ENCODE measurements at regions not wholly inside any gene's neighbourhood (a gene's known extent, or its start where the extent isn't known, plus 50 kb on each side); places are given as distances from the start of the nearest gene placed in this dataset.

- intact Hi-C loops (cut with micrococcal nuclease; ENCODE audit: unreplicated experiment) = loop anchor here (5.0 kb wide), 1 partner anchor 87 kb away; no protein-coding TSS in a partner anchor
- Histone ChIP-seq H3K4me3 (ENCODE audit: low read depth, low read length, poor library complexity, severe bottlenecking) (no peak overlapping the region), H3K36me3 (ENCODE audit: insufficient read depth, low read length, poor library complexity, severe bottlenecking) (no peaks in the 10 kb centered on the region), H3K27me3 (replicated peaks; ENCODE audit: insufficient read depth, low read depth, low read length, poor library complexity) (no peaks in the 10 kb centered on the region), H3K4me1 (ENCODE audit: insufficient read depth, low read length, poor library complexity, severe bottlenecking) (peaks cover 14% of the 10 kb centered on the region), H3K27ac (ENCODE audit: low read depth, low read length, poor library complexity, severe bottlenecking) (no peak overlapping the region), H3K9me3 (ENCODE audit: low read depth, low read length, poor library complexity, severe bottlenecking) (no peaks in the 10 kb centered on the region)
- CTCF ChIA-PET = no interaction called here
- TF ChIP-seq EZH2 (IDR thresholded peaks at IDR 0.05; ENCODE audit: borderline replicate concordance, low read depth, low read length, poor library complexity, severe bottlenecking) (no peak), CTCF (conservative IDR thresholded peaks at IDR 0.05; ENCODE audit: low read depth, low read length) (no peak)
- POLR2A ChIA-PET (ENCODE audit: low non-redundant PET) = no interaction called here
- BruUV-seq (replicated peaks) = no TSS peak
- no peak for DNase-seq (ENCODE audit: low spot score)
These were observed 55.2 kb upstream of the FLT1 start for GRCh38 chr13:28550091-28550490.

DNA sequence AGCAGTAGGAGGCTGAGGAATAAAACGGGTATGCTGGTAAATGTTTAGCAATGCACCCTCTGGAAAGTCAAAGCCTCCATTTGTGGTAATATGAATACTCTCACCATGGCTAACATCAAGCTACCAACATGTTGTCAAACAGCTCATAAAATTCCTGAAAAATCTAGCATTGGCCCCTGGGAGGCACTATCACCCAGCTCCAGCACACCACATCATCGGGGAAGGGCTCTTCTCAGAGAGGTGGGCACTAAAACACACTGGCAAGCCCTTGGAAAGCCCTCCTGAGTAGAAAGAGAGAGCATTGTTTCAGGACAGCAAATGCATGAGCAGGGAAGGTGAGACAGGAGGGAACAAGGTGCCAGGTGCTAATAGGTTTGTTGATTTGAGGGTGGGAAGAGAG lies 53.9 kb upstream of the FLT1 start:
- BruUV-seq (replicated peaks) = no TSS peak
- ChIA-PET CTCF (interaction anchor here (0.6 kb wide), 1 partner anchor 251 kb away, joined by 3 read pairs; no protein-coding TSS in a partner anchor), POLR2A (ENCODE audit: low non-redundant PET) (no interaction called here)
- Histone ChIP-seq H3K27me3 (replicated peaks; ENCODE audit: insufficient read depth, low read depth, low read length, poor library complexity) (no peaks in the 10 kb centered on the region), H3K9me3 (ENCODE audit: low read depth, low read length, poor library complexity, severe bottlenecking) (no peaks in the 10 kb centered on the region), H3K4me1 (ENCODE audit: insufficient read depth, low read length, poor library complexity, severe bottlenecking) (peaks cover 14% of the 10 kb centered on the region), H3K36me3 (ENCODE audit: insufficient read depth, low read length, poor library complexity, severe bottlenecking) (no peaks in the 10 kb centered on the region), H3K27ac (ENCODE audit: low read depth, low read length, poor library complexity, severe bottlenecking) (no peak overlapping the region), H3K4me3 (ENCODE audit: low read depth, low read length, poor library complexity, severe bottlenecking) (no peak overlapping the region)
- intact Hi-C loops (cut with micrococcal nuclease; ENCODE audit: unreplicated experiment) = loop anchor here (10.0 kb wide), 1 partner anchor 246 kb away; no protein-coding TSS in a partner anchor
- DNase-seq (ENCODE audit: low spot score) = peak; percentile 18
- TF ChIP-seq CTCF (conservative IDR thresholded peaks at IDR 0.05; ENCODE audit: low read depth, low read length) = peak; percentile 54
- no peak for TF ChIP-seq EZH2 (IDR thresholded peaks at IDR 0.05; ENCODE audit: borderline replicate concordance, low read depth, low read length, poor library complexity, severe bottlenecking)

GRCh38 chr13:28548468-28548867 lies 53.5 kb upstream of the FLT1 start:
- POLR2A ChIA-PET (ENCODE audit: low non-redundant PET) = no interaction called here
- no TSS peak for BruUV-seq (replicated peaks)
- CTCF ChIA-PET = interaction anchor here (0.6 kb wide), 1 partner anchor 251 kb away, joined by 3 read pairs; no protein-coding TSS in a partner anchor

More at GRCh38 chr13:28548468-28548867, 53.5 kb upstream of the FLT1 start:
- H3K27me3 ChIP-seq (replicated peaks; ENCODE audit: insufficient read depth, low read depth, low read length, poor library complexity) = no peaks in the 10 kb centered on the region
- no peak overlapping the region for H3K4me3 ChIP-seq (ENCODE audit: low read depth, low read length, poor library complexity, severe bottlenecking)
- DNase-seq (ENCODE audit: low spot score) = no peak
- H3K9me3 ChIP-seq (ENCODE audit: low read depth, low read length, poor library complexity, severe bottlenecking) = no peaks in the 10 kb centered on the region
- no peaks in the 10 kb centered on the region for H3K36me3 ChIP-seq (ENCODE audit: insufficient read depth, low read length, poor library complexity, severe bottlenecking)
- peaks cover 14% of the 10 kb centered on the region for H3K4me1 ChIP-seq (ENCODE audit: insufficient read depth, low read length, poor library complexity, severe bottlenecking)
- TF ChIP-seq EZH2 (IDR thresholded peaks at IDR 0.05; ENCODE audit: borderline replicate concordance, low read depth, low read length, poor library complexity, severe bottlenecking) (no peak), CTCF (conservative IDR thresholded peaks at IDR 0.05; ENCODE audit: low read depth, low read length) (no peak)
- intact Hi-C loops (cut with micrococcal nuclease; ENCODE audit: unreplicated experiment) = loop anchor here (10.0 kb wide), 1 partner anchor 246 kb away; no protein-coding TSS in a partner anchor
- H3K27ac ChIP-seq (ENCODE audit: low read depth, low read length, poor library complexity, severe bottlenecking) = no peak overlapping the region

Data from A673 (cell line).